NCI-H446 (cell line): ENCODE measurements at regions not wholly inside any gene's neighbourhood (a gene's known extent, or its start where the extent isn't known, plus 50 kb on each side); places are given as distances from the start of the nearest gene placed in this dataset.

ENCODE experiments used
- DNase-seq, 2 experiments: peaks; one replicate each; lab custom pipeline; 2025; lab: John Stamatoyannopoulos, UW

DNA sequence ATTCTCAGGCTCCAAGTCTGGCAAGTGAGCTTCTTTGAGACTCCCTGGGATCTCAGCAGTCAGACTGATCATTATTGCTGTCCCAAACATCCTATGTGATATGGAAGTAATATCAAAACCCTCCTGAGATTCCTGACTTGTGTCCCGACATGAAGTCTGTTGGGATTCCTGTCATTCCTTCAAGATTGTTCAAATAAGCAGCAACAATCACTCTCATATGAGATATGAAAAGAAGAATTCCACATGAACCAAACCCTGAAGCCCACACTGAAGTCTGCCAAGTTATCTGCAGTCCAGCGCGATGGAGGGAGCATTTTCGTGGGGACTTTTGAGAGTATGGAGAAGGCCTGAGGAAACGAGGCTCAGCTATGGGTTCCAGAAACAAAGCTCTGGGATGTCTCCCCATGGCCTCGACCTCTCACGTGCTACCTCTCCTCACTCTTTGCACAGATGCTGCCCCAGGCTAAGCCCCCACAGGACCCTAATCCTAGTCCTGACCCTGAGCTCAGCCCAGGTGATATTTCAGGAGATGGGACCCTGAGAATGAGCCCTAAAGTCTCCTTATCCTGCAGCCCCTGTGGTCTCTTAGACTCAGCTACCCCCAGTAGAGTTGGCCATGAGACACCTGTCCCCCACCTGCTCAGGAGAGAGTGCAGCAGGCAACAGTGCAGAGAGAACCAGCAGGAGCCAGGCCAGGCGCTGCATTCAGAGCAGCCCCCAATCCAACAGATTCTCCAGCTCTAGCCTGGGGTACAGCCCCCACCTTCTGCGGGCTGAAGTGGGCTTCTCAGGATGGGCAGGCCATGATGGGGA is 100.2 kb downstream of the GGTLC2 start:
- no peak for DNase-seq

DNA sequence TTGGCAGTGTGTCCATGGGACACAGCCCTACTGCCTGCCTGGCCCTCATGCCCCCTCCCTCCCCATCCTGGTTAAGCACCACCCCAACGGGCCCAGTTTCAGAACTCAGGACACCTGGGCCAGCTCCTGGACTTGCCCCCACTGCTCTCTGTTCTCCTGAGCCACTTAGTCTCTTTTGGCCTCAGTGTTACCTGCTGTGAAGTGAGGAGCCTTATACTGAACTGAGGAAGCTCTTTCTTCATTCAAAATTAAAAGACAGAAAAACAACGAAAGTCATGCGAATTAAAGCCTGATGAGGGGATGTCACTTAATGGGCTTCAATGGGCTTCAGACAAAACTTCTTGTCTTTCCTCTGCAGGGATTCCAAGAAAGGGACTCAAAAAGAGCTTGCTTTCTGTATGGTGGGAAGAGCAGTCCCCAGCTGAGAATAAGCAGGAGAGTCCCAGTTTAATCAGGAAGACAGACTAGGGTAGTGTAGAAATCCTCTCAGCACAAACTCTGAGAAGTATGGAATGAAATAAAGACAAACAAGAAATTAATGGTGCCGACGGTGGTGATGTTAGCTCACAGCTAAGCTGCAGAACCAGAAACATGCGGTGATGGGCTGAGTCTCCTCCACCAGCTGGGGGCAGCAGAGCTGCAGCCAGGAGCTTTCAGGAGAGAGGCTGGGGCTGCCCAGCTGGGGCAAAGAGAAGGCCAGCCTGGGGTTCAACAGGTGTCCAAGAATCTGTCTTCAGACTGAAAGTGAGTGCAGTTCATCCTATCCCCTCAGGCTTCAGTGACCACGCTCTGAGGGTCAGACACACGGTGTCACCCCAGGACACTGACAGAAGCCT is 101.0 kb downstream of the GGTLC2 start:
- peak in 1 of 2 experiments; percentile 13 for DNase-seq

GRCh38 chr22:22746061-22746962 is 101.9 kb downstream of the GGTLC2 start:
- DNase-seq = no peak

- no peak for DNase-seq
Measured at GRCh38 chr22:22746963-22747933, 102.8 kb downstream of the GGTLC2 start.

DNA sequence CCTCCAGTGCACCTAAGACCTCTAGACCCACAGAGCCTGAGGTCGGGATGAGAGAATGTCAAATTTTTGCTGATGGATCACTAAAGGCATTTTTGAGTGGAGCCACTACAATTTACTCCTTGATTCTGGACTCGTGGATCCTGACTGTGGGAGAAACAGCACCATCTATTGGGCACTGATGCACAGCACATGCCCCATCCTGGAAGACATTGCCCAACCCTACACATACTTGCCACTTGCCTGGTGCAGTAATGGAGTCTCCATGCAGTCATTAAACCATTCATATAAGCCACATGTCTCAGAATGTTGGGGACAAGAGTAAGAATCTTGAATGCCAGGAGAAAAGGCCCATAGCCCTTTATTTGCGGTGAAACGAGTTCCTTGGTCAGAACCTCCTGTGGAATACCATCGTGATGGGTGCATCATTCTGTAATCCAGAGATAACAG is 103.9 kb downstream of the GGTLC2 start:
- DNase-seq = peak in 1 of 2 experiments; percentile 39

GRCh38 chr22:22748756-22749155 is 104.3 kb downstream of the GGTLC2 start:
- no peak for DNase-seq

DNA sequence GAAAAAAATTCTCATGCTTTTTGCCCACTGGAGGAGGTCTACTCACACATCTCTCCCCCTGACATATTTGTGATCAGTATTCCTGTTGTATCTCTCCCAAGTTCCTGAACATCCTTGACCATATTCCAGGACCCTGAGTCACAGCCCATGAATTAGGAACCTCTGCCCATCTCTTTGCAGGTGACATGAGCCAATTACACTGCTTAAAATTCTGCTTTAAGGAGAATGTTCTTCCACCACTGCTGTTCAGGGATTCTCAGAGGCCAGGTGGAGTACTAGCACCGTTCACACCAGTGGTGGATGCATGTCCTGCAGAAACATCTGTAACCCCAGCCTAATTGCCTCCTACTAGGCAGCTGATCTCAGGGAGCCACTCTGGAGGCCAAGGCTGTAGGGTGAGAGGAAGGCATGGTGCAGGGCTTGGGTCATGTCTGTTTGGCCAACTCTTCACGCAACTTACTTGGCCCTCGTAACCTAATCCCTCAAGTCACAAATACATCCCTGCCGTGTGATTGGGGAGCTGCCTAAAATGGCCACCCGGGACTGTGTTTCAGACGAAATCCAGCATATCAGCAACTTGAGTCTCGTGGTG is 104.8 kb downstream of the GGTLC2 start:
- DNase-seq = no peak

- no peak for DNase-seq
Measured at GRCh38 chr22:22750335-22751042, 106.1 kb downstream of the GGTLC2 start.

- no peak for DNase-seq
Measured at GRCh38 chr22:22751043-22751603, 106.7 kb downstream of the GGTLC2 start.

- no peak for DNase-seq
Measured at GRCh38 chr22:22752199-22752555, 107.8 kb downstream of the GGTLC2 start.

DNA sequence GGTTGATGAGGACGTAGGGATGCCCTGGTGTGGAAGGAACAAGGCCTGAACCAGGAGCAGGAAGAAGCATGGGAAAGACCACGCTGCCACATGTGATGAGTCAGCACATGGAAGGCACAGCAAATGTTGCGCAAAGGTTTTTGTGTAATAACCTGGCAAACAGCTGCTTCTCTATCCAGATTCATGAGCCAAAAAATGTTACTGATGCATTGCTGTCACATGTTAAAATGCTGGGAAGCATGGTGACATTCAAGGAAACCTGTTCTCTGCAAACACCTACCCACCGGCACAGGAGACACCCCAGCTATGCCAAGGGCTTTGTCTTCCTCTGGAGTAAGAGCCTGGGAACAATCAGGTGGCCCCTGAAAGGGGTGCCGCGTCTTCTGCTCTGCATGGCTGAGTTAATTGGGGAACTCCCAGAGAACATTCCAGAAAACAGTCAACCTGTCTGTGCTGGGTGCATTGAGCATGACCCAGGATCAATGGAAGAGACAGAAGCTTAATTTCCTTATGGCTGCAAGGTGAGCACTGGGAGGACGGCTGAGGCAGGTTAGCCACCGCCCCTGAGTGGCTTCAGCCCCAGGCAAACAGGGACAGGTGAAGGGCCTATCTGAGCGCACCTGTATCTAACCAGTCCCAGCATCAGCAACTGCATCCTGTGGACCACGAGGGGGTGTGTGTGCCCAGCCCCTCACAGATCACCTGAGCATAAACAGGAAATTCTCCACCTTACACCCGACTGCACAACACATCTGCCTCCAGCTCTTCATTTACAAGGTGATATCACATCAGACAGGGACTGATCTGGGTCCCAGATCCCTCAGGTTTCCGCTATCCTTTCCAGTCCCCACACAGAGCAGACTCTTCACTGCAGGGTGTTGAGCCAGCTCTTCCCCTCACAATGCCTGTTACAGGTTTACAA is 108.4 kb downstream of the GGTLC2 start:
- DNase-seq = no peak

GRCh38 chr22:22753526-22754267 is 109.3 kb downstream of the GGTLC2 start:
- DNase-seq = peak in 1 of 2 experiments; percentile 43

DNA sequence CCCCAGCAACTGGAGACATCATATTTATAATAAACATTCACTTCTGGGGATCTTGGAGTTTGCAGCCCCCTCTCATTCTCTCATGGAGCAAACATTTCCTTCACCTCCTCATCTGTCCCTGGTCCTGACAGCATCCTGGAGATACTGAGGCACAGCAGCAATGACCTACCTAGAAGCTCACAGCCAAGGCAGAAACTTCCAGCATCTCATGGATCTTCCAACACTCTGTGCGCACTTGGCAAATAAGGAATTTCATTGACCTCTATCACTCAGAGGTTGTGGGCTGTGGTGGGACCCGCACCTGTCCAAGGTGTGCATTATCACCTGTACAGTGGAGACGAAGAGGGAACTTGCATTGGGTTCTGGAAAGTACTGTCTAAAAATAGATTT is 109.8 kb downstream of the GGTLC2 start:
- DNase-seq = no peak

- no peak for DNase-seq
Measured at GRCh38 chr22:22754961-22755777, 110.8 kb downstream of the GGTLC2 start.

DNA sequence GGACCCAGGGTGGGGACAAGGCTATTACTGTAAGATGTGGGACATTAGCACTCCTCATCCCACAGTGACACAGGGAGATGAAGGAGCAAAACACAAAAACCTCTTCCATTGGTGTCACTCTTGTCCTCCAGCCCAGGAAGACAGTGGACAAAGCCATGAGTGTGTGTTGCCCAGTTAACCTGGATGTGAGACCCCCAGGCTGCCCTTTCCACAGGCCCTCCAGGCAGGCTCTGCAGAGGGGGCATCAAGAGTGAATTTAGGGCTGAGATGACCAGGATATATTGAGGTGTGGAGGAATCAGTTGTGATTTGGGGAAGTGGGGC is 111.3 kb downstream of the GGTLC2 start:
- DNase-seq = no peak

GRCh38 chr22:22756109-22756508 is 111.7 kb downstream of the GGTLC2 start:
- no peak for DNase-seq
